ENCODE measurements at regions not wholly inside any gene's neighbourhood (a gene's known extent, or its start where the extent isn't known, plus 50 kb on each side); places are given as distances from the start of the nearest gene placed in this dataset.
A peak's percentile ranks its signal among the peaks of the same experiment; 100 is the strongest.
"Not testable (repeated sequence)": the region's sequence is repeated elsewhere in the genome, so short reads cannot be mapped to it uniquely, and the experiment has no call there.

DNA sequence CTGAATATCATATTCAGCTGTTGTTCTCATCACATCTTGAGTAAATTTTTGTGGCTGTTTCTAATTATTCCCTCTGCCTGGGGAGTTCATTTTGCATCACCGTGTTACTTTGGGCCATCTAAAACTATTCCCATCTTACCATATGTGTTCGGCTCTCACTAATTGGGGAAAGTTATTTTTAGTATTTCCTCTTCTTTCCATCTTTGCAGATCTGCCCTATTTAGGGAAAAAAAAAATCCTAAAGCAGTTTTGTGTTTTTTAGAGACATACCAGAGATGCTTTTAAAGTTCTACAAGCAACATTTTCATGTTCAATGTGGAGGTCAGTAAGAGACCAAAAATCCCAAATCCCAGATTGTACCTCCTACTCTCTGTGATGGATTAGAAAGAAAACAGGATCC is 111.3 kb upstream of the NDUFV2 start:
- DNase-seq (ENCODE audit: low spot score): no peak

DNA sequence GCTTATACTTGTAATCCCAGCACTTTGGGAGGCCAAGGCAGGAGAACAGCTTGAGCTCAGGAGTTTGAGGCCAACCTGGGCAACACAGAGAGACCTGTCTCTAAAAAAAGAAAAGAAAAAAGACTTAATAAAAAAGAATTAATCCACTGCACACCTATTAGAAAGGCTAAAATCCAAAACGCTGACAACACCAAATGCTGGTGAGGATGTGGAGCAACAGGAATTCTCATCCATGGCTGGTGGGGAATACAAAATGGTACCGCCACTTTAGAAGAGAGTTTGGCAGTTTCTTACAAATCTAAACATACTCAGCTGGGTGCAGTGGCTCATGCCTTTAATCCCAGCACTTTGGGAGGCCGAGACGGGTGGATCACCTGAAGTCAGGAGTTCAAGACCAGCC is 110.0 kb upstream of the NDUFV2 start:
- not testable (repeated sequence) for DNase-seq (ENCODE audit: low spot score)

DNA sequence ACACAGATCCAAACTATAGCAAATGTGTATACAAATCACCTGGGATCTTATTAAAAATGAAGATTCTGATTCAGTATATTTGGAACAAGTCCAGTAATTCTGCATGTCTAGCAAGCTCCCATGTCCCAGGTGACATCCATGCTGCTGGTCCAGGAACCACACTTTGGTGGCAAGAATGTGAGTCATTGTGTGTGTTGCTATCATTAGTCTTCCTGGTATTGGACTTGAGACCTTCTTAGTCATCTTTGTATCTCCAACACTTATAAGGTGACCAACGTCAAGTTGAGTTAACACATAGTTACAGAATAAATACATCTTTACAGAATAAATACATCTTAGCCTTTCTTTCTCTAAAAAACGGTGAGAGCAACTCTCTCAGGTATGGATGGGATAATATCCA is 107.9 kb upstream of the NDUFV2 start:
- DNase-seq (ENCODE audit: low spot score): peak; percentile 23

DNA sequence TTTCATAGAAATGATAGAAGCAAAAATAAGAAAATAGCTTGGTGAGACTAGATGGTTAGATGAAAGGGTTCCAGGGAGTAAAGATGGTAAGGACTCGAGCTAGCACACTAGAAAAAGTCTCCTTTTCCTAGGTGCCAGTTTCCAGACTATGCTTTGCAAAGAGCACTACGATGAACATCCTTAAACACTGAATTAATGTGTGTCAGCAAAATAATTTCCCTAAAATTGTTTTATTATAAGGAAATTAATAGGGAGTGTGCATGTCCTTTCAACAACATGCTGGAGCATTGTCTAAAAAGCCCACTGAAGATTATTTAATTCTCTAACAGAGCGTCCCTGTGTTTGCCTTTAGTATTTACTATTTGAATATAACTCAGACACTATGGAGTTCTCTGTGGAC is 107.4 kb upstream of the NDUFV2 start:
- DNase-seq (ENCODE audit: low spot score): no peak

DNA sequence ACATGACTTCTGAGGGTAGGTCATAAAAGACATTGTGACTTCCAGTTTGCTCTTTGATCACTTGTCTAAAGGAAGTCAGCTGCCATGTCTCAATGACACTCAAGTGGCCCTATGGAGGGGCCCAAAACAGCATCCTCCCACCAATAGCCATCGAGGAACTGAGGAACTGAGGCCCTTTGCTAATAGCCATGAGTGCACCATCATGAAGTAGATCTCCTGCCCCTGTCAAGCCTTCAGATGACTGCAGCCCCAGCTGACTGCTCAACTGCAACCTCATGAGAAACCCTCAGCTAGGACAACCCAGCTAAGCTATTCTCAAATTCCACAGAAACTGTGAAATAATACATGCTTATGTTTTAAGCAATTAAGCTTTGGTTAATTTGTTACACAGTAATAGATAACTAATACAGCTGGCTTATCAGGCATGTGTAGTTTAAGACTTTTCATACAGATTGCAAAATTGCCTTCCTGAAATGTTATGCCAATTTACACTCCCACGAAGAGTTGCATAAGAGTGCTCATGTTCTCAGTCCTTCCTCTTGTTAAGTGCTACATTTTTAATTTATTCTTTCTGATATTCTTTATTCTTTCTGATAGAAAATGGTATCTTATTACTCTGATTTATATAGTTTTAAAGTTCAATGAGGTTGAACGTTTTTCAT is 105.6 kb upstream of the NDUFV2 start:
- DNase-seq (ENCODE audit: low spot score): no peak

DNA sequence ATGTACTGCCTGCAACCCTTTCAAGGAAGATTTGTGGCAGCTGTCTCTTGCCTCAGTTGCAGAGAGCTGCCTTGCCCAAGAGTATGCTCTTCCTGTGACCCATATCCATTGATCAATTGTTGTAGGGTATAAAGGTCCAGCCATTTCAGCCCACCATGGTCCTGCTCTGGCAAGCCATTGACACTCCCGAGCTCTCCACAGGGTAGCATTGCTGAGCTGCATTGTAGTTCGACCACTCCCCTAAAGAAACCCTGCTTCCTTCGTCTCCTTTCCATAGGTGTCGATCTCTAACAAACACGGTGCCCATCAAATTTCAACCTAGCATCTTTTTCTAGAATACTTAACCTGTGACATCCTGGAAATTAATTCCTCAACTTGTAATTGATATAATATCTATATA is 104.9 kb upstream of the NDUFV2 start:
- no peak for DNase-seq (ENCODE audit: low spot score)

DNA sequence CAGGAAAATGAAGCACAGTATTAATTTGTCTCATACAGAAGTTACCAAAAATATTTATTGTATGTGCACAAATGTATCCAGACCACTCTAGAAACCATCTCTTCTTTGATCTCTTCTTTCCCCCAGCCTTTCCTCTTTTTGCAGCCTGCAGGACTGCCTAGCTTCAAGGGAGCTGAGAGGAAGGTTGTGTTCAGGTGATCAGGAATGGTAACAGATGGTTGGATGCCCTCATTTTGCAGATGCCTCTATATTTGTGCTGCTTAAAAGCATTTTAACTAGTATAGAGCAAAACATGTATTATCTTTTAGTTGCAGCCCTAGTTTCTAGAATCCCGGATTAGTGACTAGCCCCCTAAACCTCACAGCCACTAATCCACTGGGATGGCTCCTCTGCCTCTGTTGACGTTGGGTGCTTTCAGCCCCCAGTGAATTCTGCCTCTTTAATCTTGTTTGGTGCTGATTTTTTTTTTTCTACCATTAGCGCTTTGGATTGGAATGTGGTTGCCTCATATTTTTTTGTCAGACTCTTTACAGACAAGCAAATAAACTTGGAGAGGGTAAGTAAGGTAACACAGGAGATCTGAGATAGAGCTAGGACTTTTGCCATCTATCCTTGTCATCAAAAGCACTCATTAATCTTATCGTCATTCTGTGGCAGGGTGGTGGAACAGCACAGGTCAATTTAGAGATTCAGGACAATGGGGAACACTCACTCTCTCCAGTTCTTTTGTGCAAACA is 103.8 kb upstream of the NDUFV2 start:
- no peak for DNase-seq (ENCODE audit: low spot score)

DNA sequence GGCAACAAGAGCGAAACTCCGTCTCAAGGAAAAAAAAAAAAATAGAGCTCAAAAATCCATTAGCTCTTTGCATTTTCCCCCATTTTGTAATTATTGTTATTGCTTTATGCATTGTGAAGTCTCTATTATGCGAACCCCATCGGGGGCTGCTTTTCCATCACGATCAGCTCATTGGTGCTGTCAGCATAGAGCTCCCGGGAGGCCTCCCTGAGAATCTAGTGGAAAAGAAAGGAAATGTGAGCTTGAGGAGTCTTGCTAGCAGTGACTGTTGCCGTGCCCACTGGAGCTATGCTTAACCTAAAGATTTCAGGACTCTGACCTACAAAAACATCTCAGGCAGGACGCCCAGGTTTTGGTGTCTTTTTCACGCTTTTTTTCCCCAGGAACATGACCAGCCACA is 102.6 kb upstream of the NDUFV2 start:
- DNase-seq (ENCODE audit: low spot score): no peak

DNA sequence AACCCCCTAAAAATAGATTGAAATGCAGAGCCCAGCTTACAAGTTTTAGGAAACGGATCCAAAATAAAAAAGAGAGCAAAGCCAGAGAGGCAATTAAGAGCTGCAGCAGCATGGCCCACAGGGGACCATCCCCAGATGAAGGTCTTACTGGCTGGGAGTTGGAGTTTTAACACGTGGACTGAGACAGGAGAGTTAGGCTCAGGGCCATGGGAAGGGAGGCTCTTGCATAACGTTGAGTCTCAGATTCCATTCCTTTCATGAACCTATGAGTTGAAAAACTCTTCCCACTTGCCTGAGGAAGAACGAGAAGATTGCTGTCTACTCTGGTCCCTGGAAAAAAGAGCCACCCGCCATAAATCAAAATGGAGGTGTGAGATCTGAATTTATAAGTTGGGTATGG is 101.8 kb upstream of the NDUFV2 start:
- no peak for DNase-seq (ENCODE audit: low spot score)

DNA sequence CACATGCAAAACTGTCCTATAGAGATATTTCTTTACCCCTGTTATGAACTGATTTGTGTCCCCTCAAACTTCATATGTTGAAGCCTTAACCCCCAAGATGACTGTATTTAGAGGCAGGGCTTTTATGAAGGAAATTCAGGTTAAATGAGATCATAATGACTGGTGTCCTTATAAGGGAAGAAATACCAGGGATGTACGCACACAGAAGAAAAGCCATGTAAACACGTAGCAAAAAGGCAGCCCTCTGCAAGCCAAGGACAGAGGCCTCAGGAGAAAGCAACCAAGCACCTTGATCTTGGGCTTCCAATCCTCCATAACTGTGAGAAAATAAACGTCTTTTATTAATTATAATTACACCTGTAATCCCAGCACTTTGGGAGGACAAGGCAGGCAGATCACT is 101.3 kb upstream of the NDUFV2 start:
- no peak for DNase-seq (ENCODE audit: low spot score)

DNA sequence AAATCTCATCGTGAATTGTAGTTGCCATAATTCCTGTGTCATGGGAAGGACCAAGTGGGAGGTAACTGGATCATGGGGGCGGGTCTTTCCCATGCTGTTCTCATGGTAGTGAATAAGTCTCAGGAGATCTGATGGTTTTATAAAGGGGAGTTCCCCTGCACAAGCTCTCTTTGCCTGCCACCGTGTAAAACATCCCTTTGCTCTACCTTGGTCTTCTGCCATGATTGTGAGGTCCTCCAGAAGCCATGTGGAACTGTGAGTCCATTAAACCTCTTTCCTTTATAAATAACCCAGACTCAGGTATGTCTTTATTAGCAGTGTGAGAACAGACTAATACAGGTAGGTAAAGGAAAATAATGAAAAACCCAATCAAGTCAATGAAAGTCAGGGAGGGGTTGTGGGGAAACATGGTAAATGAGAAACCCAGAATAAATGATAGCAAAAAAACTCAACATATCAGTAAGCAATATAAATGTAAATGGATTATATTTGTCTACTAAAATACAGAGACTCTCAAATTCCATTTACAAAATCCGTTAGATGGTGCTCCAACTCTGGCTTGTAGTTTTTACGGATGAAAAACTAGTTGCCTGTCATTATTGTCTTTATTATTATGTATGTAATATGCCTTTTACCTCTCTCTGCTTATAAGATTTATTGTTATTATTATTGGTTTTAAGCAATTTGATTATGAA is 98.9 kb upstream of the NDUFV2 start:
- DNase-seq (ENCODE audit: low spot score): no peak

DNA sequence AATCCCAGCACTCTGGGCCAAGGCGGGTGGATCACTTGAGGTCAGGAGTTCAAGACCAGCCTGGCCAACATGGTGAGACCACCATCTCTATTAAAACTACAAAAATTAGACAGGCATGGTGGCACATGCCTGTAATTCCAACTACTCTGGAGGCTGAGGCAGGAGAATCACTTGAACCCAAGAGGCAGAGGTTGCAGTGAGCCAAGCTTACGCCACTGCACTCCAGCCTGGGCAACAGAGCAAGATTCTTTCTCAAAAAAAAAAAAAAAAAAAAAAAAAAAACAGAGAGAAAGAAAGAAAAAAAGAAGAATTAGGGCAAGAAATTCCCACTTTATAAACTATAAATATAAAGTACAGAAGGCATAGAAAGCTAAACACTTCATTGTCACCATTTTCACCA is 98.2 kb upstream of the NDUFV2 start:
- not testable (repeated sequence) for DNase-seq (ENCODE audit: low spot score)

DNA sequence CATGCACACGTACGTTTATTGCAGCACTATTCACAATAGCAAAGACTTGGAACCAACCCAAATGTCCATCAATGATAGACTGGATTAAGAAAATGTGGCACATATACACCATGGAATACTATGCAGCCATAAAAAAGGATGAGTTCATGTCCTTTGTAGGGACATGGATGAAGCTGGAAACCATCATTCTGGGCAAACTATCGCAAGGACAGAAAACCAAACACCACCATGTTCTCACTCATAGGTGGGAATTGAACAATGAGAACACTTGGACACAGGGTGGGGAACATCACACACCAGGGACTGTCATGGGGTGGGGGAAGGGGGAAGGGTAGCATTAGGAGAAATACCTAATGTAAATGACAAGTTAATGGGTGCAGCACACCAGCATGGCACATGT is 94.8 kb upstream of the NDUFV2 start:
- DNase-seq (ENCODE audit: low spot score): not testable (repeated sequence)

DNA sequence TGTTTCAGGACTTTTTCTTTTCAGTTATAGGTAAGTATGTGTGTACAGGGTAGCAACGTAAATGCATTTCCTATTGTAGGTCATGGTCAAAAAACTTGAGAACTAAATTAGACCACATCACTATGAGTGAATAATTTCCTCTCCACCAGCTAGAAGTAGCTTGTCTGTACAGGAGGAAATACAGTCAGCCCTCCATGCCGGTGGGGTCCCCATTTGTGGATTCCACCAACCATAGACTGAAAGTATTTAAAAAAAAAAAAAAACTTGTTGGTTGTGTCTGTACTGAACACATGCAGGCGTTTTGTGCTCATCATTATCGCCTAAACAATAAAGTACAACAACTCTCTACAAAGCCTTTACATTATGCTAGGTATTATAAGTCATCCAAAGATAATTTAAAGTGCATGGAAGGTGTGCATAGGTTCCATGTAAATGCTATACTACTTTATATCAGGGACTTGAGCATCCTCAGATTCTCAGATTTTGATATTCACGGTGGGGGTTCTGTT is 94.2 kb upstream of the NDUFV2 start:
- DNase-seq (ENCODE audit: low spot score): peak; percentile 84

DNA sequence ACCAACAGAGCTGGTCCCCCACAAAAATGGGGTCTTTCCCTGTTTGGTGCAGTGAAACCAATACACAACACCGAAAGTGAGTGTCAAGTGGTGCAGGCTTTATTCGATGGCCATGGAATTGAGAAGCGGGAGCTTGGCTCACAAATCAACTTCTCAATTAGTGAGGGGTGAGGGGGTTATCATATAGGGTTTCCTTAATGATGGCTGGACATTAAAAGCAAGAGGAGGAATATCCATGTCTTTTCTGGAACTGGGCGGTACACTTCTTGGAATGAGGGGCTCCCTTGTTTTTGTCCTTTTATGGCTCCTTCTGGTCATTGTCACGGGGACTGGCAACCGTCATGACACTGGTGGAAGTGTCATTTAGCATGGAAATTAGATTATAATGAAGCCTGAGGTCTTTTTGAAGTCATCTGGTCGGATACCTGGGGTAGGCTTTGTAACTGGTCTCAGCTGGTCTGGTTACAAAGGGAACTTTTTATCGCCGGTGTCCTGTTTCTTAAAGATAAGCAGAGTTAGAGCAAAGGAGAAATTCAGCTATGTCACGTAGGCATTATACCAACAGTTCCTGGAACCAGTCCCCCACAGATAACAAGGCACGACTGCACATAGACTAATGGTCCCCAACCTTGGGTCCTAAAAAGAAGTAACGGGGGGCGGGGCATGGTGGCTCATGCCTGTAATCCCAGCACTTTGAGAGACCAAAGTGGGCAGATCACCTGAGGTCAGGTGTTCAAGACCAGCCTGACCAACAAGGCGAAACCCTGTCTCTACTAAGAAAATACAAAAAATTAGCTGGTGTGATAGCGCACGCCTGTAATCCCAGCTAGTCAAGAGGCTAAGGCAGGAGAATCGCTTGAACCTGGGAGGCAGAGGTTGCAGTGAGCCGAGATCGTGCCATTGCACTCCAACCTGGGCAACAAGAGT is 93.5 kb upstream of the NDUFV2 start:
- no peak for DNase-seq (ENCODE audit: low spot score)

DNA sequence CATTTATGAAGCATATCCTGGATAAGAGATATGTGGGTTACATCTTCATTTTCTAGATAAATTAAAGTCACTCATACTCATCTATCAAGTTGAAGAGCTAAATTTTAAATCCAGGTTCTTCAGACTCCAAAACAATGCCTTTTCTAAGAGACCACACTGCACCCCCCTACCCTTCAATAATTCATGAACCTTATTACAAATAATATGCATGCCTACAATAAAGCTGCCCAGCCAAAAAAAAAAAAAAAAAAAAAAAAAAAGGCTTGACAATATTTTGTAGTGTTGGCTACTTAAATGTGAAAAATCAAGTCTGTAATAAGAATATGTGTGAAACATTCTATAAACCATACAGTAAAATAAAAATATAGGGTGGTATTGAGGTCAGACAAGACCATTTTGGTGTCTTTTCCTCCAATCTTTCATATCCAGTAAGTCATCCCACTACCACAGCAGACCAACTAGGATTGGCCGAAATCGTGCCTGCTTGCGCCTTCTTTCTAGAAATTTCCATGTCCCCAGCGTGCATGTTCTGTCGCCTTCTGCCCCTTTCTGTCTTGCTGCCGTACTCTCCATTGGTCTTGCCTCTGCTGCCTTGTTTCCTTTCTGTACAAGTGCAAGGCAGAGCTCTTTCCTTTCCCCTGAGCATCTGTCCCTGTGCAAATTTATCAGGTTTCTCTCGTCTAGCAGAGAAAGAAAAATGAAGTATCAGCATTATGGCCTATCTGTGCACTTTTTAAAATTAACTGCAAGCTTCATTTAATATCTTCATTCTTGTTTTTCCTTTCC is 92.6 kb upstream of the NDUFV2 start:
- DNase-seq (ENCODE audit: low spot score): no peak

DNA sequence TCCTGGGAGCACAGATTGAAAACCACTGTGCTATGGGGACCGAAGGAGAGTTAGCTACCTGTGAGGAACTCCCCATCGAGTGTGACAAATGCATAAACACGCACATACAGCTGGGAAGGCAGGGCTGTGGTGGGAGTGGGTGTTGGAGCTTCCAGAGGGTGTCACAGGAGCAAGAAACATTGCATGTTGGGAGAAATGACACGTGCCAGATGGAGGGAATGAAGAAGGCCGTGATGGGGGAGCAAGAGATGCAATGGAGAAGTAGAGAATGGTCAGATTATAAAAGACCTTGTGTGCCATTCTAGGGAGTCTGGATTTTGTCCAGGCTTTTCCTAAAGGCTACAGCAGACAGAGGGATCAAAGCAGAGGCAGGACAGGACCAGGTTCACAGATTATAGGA is 91.1 kb upstream of the NDUFV2 start:
- no peak for DNase-seq (ENCODE audit: low spot score)

DNA sequence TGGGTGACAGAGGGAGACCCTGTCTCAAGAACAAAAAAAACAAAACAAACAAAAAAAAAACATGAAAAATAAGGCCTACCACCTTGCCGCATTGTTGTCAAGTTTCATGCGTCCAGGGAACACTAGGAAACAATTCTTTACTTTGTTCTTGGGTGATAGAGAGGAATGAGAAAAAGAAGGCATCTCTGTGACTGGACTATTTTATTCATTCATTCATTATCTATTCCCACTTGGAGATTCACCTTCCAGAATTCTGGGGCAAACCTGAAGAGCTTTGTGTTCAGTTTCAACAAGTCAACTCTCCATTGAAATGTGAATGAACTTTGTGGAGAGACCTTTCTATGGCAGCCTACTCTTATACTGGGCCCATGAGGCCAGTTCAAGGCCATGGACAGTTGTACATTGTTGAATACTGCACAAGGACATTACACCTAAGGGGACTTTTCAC is 88.5 kb upstream of the NDUFV2 start:
- DNase-seq (ENCODE audit: low spot score): no peak

DNA sequence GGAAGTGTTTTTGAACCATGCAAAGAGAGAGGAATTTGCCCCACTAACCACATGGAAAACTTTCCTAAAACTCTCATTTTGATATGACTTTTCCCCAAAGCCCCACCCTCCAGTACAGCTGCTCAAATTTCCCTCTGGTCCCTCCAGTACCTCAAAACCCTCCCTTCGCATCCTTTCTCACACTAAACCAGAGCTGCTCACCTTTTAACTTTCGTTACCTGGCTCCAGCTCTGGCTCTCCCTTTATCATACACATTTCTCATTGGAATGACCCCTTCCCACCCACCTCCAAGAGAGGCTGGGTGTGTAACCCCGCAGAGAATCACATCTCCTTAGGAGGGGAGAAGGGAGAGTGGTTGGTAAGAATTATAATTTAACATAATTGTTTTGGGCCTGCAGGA is 86.8 kb upstream of the NDUFV2 start:
- no peak for DNase-seq (ENCODE audit: low spot score)

DNA sequence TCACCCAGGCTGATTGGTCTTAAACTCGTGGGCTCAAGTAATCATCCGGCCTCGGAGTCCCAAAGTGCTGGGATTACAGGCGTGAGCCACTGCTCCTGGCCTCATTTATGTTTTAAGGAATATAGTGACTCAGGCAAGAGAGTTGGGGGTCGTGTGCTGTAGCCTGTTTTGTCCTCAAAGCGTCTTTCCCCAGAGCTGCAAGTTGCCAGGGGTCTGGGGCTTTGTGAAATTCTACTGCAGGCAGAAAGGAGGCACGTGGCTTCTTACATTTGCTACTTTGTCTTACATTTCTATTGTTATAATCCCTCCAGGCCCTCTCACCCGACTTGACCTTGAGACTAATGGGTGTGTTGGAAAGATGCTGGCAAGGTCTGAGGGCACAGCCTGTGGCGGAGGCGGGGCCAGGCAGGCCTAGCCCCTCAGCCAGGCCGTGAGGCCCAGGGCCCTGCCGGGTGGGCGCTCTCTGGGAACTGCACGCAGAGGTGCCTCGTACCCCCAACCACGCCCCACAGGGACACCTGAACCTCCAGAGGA is 85.8 kb upstream of the NDUFV2 start:
- DNase-seq (ENCODE audit: low spot score): no peak

All from kidney capillary endothelial cell (primary cell).